Choroid plexus epithelial cell (primary cell): ENCODE measurements at regions not wholly inside any gene's neighbourhood (a gene's known extent, or its start where the extent isn't known, plus 50 kb on each side); places are given as distances from the start of the nearest gene placed in this dataset.

ENCODE experiments used
- DNase-seq: peaks from one replicate; pipeline ENCODE4 v3.0.0-alpha.2; 2010; ENCODE audit warnings: low read depth
- H3K4me3 ChIP-seq: 2 replicates; pipeline ENCODE4 v1.5.1; 2011; ENCODE audit warnings: low read depth, mild to moderate bottlenecking, control low read depth, low read length, moderate library complexity
- CTCF ChIP-seq: conservative IDR thresholded peaks from 2 replicates; pipeline ENCODE4 v1.5.1; 2011; ENCODE audit warnings: low read depth, mild to moderate bottlenecking, control low read depth, inconsistent platforms, low read length, moderate library complexity

GRCh38 chr10:83252596-83252995 is 886.7 kb upstream of the GHITM start:
- TF ChIP-seq CTCF: no peak
- no peak for DNase-seq

GRCh38 chr10:83253011-83253671 is 886.2 kb upstream of the GHITM start:
- no peak for TF ChIP-seq CTCF
- no peak overlapping the region for H3K4me3 ChIP-seq
- no peak for DNase-seq

More at GRCh38 chr10:83252596-83252995, 886.7 kb upstream of the GHITM start:
- H3K4me3 ChIP-seq: no peak overlapping the region

GRCh38 chr10:83254698-83255097 is 884.6 kb upstream of the GHITM start:
- no peak for TF ChIP-seq CTCF
- no peak for DNase-seq
- H3K4me3 ChIP-seq: no peak overlapping the region

GRCh38 chr10:83262434-83262833 is 876.9 kb upstream of the GHITM start:
- no peak overlapping the region for H3K4me3 ChIP-seq
- no peak for TF ChIP-seq CTCF
- DNase-seq: no peak

GRCh38 chr10:83272666-83273434 is 866.5 kb upstream of the GHITM start:
- DNase-seq: peak; percentile 1
- no peak for TF ChIP-seq CTCF
- H3K4me3 ChIP-seq: no peak overlapping the region

GRCh38 chr10:83274088-83274487 is 865.2 kb upstream of the GHITM start:
- H3K4me3 ChIP-seq: no peak overlapping the region
- no peak for TF ChIP-seq CTCF
- DNase-seq: no peak
